DMS79 (cell line): ENCODE measurements at regions not wholly inside any gene's neighbourhood (a gene's known extent, or its start where the extent isn't known, plus 50 kb on each side); places are given as distances from the start of the nearest gene placed in this dataset.
"Not testable (repeated sequence)": the region's sequence is repeated elsewhere in the genome, so short reads cannot be mapped to it uniquely, and the experiment has no call there.

Experiments used
- DNase-seq: peaks from one replicate; lab custom pipeline; 2025; lab: John Stamatoyannopoulos, UW

- no peak for DNase-seq
These were observed 1120.0 kb upstream of the CDH10 start for GRCh38 chr5:25764733-25765132.

- peak; percentile 2 for DNase-seq
These were observed 1119.0 kb upstream of the CDH10 start for GRCh38 chr5:25763781-25764180.

GRCh38 chr5:25754895-25755294 is 1110.1 kb upstream of the CDH10 start:
- peak; percentile 0 for DNase-seq

- DNase-seq = no peak
These were observed 1100.1 kb upstream of the CDH10 start for GRCh38 chr5:25744908-25745307.

GRCh38 chr5:25716680-25717079 is 1071.9 kb upstream of the CDH10 start:
- DNase-seq = no peak

- no peak for DNase-seq
These were observed 1068.5 kb upstream of the CDH10 start for GRCh38 chr5:25713259-25713658.

GRCh38 chr5:25707093-25707492 is 1062.3 kb upstream of the CDH10 start:
- no peak for DNase-seq

GRCh38 chr5:25701936-25702335 is 1057.2 kb upstream of the CDH10 start:
- DNase-seq = no peak

- no peak for DNase-seq
These were observed 1050.0 kb upstream of the CDH10 start for GRCh38 chr5:25694801-25695200.

GRCh38 chr5:25688156-25688555 is 1043.4 kb upstream of the CDH10 start:
- DNase-seq = no peak

- DNase-seq = no peak
These were observed 1025.0 kb upstream of the CDH10 start for GRCh38 chr5:25669645-25670401.

GRCh38 chr5:25662610-25663009 is 1017.8 kb upstream of the CDH10 start:
- DNase-seq = no peak

- DNase-seq = not testable (repeated sequence)
These were observed 1005.5 kb upstream of the CDH10 start for GRCh38 chr5:25650316-25650715.

GRCh38 chr5:25649628-25650265 is 1005.0 kb upstream of the CDH10 start:
- no peak for DNase-seq

- DNase-seq = no peak
These were observed 1001.9 kb upstream of the CDH10 start for GRCh38 chr5:25646421-25647341.

- DNase-seq = no peak
These were observed 996.3 kb upstream of the CDH10 start for GRCh38 chr5:25641124-25641523.

- DNase-seq = no peak
These were observed 974.5 kb upstream of the CDH10 start for GRCh38 chr5:25619273-25619672.

GRCh38 chr5:25618821-25619220 is 974.0 kb upstream of the CDH10 start:
- DNase-seq = no peak

GRCh38 chr5:25614466-25614865 is 969.7 kb upstream of the CDH10 start:
- no peak for DNase-seq

- no peak for DNase-seq
These were observed 959.9 kb upstream of the CDH10 start for GRCh38 chr5:25604681-25605080.

GRCh38 chr5:25579111-25579510 is 934.3 kb upstream of the CDH10 start:
- DNase-seq = no peak

GRCh38 chr5:25573691-25574090 is 928.9 kb upstream of the CDH10 start:
- DNase-seq = no peak
